ENCODE measurements at regions not wholly inside any gene's neighbourhood (a gene's known extent, or its start where the extent isn't known, plus 50 kb on each side); places are given as distances from the start of the nearest gene placed in this dataset.

DNA sequence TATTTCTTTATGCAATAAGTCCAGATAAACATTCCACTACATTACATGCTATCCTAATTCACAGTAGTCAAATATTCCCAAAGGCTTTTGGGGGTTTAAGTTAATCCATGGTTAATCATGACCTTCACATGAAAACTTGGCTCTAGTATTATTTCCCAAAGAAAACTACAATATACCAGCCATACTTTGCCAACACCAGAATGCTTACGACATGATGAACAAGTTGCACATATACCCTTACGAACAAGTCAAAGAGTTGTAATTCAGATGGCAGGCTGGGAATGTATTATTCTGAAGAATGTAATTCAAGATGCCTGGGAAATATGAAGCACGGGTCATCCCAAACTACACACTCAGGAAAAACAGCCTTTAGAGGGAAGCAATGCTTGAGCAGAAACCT, 499.6 kb downstream of the PPARGC1A start:
- H2AFZ ChIP-seq (ENCODE audit: low read depth, low read length): no peak overlapping the region
- intact Hi-C loops (cut with micrococcal nuclease) (no loop called here), in situ Hi-C loops (cut with MboI) (no loop called here)
- ATAC-seq (no peak), FAIRE-seq (no peak), DNase-seq (ENCODE audit: extremely low read depth in 1 of 4, low spot score in 3 of 4) (no peak)
- no peaks in the 10 kb centered on the region; the same call in 1 of the 2 replicates for H3K9me3 ChIP-seq (replicated peaks; ENCODE audit: control insufficient read depth, insufficient read depth, low read depth, low read length)
- no TSS peak for BruUV-seq (replicated peaks)
- POLR2A ChIA-PET: no interaction called here
- no peak overlapping the region for H3K27ac ChIP-seq (ENCODE audit: extremely low read depth, low read depth, low read length)
- WGBS (ENCODE audit: insufficient coverage, low coverage, missing lambda C conversion rate): 12% methylated on average over 3 of the region's 3 CpGs
- CTCF ChIA-PET (ENCODE audit: low intra/inter-chr PET ratio): no interaction called here
- no peaks in the 10 kb centered on the region for H3K36me3 ChIP-seq (ENCODE audit: control insufficient read depth, insufficient read depth, low read length)
- H3K79me2 ChIP-seq (ENCODE audit: control insufficient read depth, insufficient read depth, low read length): no peaks in the 10 kb centered on the region
- no peak overlapping the region for H3K4me2 ChIP-seq (ENCODE audit: insufficient read depth, low read length)
- no peaks in the 10 kb centered on the region for H4K20me1 ChIP-seq (replicated peaks; ENCODE audit: control insufficient read depth, insufficient read depth, low read length)
- H3K27me3 ChIP-seq (ENCODE audit: control insufficient read depth in 2 of 2, insufficient read depth in 2 of 2, low read length in 2 of 2): no peaks in the 10 kb centered on the region
- H3K4me1 ChIP-seq (replicated peaks in 1 of 2; ENCODE audit: control insufficient read depth in 2 of 2, insufficient read depth in 2 of 2, low read length in 2 of 2): no peaks in the 10 kb centered on the region
- no peak overlapping the region for H3K9ac ChIP-seq (ENCODE audit: insufficient read depth in 1 of 2, low read depth in 2 of 2, low read length in 2 of 2)
- TF ChIP-seq TEAD4 (IDR thresholded peaks at IDR 0.05; ENCODE audit: low read length): no peak
- TF ChIP-seq TEAD4 (CRISPR knock-in tag; IDR thresholded peaks at IDR 0.05; ENCODE audit: borderline replicate concordance): no peak
- H3K9me1 ChIP-seq (ENCODE audit: control insufficient read depth, insufficient read depth, low read length): no peaks in the 10 kb centered on the region
- H3K4me3 ChIP-seq: no peak overlapping the region

DNA sequence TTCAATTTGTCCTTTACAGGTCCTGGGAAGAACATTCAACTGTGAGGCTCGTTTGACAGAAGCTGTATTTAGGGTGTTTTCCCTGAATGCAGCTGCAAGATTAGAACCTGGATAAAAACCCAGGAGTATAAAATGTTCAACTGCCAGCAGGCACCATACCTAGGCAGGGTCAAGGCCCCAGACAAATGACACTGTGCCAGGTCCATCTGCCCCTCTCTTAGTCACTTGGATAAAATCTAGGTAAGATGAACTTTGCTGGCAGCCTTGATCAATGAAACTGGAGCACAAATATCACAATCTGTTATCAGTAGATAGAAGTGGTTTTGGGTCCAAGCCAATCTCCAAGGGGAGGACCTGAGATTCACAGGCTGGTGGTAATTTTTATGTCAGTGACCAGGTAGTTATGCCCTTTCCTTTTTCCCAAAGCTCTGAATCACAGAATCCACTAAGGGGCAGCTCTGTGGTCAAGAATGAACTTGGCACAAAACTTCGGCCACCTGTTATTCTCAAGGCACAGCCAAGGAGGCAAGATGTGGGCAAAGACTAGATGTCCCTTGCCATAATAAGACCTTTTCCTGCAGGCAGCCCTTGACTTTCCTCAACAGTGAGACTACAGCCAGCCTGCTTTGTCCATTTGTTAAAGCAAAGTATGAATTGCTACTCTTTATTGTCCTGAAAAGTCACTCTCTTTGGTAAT, 501.0 kb downstream of the PPARGC1A start:
- Histone ChIP-seq H3K9me3 (replicated peaks; ENCODE audit: control insufficient read depth, insufficient read depth, low read depth, low read length) (no peaks in the 10 kb centered on the region; the same call in 1 of the 2 replicates), H3K9ac (ENCODE audit: insufficient read depth in 1 of 2, low read depth in 2 of 2, low read length in 2 of 2) (no peak overlapping the region), H3K4me1 (replicated peaks in 1 of 2; ENCODE audit: control insufficient read depth in 2 of 2, insufficient read depth in 2 of 2, low read length in 2 of 2) (no peaks in the 10 kb centered on the region), H3K27ac (ENCODE audit: extremely low read depth, low read depth, low read length) (no peak overlapping the region), H3K4me3 (no peak overlapping the region), H3K79me2 (ENCODE audit: control insufficient read depth, insufficient read depth, low read length) (no peaks in the 10 kb centered on the region), H3K9me1 (ENCODE audit: control insufficient read depth, insufficient read depth, low read length) (no peaks in the 10 kb centered on the region), H2AFZ (ENCODE audit: low read depth, low read length) (no peak overlapping the region), H4K20me1 (replicated peaks; ENCODE audit: control insufficient read depth, insufficient read depth, low read length) (no peaks in the 10 kb centered on the region), H3K36me3 (ENCODE audit: control insufficient read depth, insufficient read depth, low read length) (no peaks in the 10 kb centered on the region), H3K27me3 (ENCODE audit: control insufficient read depth in 2 of 2, insufficient read depth in 2 of 2, low read length in 2 of 2) (no peaks in the 10 kb centered on the region), H3K4me2 (ENCODE audit: insufficient read depth, low read length) (no peak overlapping the region)
- DNase-seq (ENCODE audit: extremely low read depth in 1 of 4, low spot score in 3 of 4) (no peak), ATAC-seq (no peak), FAIRE-seq (no peak)
- ChIA-PET CTCF (ENCODE audit: low intra/inter-chr PET ratio) (no interaction called here), POLR2A (no interaction called here)
- WGBS (ENCODE audit: insufficient coverage, low coverage, missing lambda C conversion rate): 18% methylated on average over 2 of the region's 2 CpGs
- TF ChIP-seq BRD9 (IDR thresholded peaks at IDR 0.05; ENCODE audit: low read depth, partially characterized antibody): no peak
- in situ Hi-C loops (cut with MboI) (no loop called here), intact Hi-C loops (cut with micrococcal nuclease) (no loop called here)
- BruUV-seq (replicated peaks): no TSS peak

Data from K562 (cell line).